GM12892 (cell line): ENCODE measurements at regions not wholly inside any gene's neighbourhood (a gene's known extent, or its start where the extent isn't known, plus 50 kb on each side); places are given as distances from the start of the nearest gene placed in this dataset.

Experiments
- POLR2A ChIP-seq: IDR thresholded peaks from 2 replicates; pipeline ENCODE4 v1.6.1; 2011; ENCODE audit warnings: low read depth, low read length, control low read depth
- POLR2AphosphoS5 ChIP-seq: IDR thresholded peaks from 2 replicates; pipeline ENCODE4 v1.6.1; 2011; ENCODE audit warnings: low read depth, low read length, control low read depth
- TAF1 ChIP-seq: IDR thresholded peaks from 2 replicates; pipeline ENCODE4 v1.6.1; 2011; ENCODE audit warnings: low read depth, mild to moderate bottlenecking, control low read depth, low read length, borderline replicate concordance

GRCh38 chrX:121802881-121803412 is 755.5 kb downstream of the GLUD2 start:
- TF ChIP-seq POLR2A (no peak), TAF1 (no peak), POLR2AphosphoS5 (no peak)
